SK-N-SH (cell line): ENCODE measurements at regions not wholly inside any gene's neighbourhood (a gene's known extent, or its start where the extent isn't known, plus 50 kb on each side); places are given as distances from the start of the nearest gene placed in this dataset.

Experiments
- CHD2 ChIP-seq: fragments of 150-350 bp; IDR thresholded peaks from 2 replicates; pipeline ENCODE4 v1.6.1; 2018; ENCODE audit warnings: low read length; ENCODE audit not compliant: partially characterized antibody
- CTCF ChIP-seq: fragments of 200-600 bp; sonication (generic); IDR thresholded peaks from 2 replicates; pipeline ENCODE4 v1.6.1; 2017; ENCODE audit warnings: antibody characterized with exemption, mild to moderate bottlenecking, moderate library complexity
- EZH2phosphoT487 ChIP-seq: fragments of 200-600 bp; sonication (generic); IDR thresholded peaks from 2 replicates; pipeline ENCODE4 v1.6.1; 2017; ENCODE audit warnings: low read depth, mixed run types, mild to moderate bottlenecking, antibody characterized with exemption, moderate library complexity, borderline replicate concordance
- GABPA ChIP-seq: IDR thresholded peaks from 2 replicates; pipeline ENCODE4 v1.4.0; 2012; ENCODE audit warnings: low read depth, mild to moderate bottlenecking
- MAX ChIP-seq: IDR thresholded peaks from 2 replicates; pipeline ENCODE4 v1.4.0; 2012; ENCODE audit warnings: low read depth
- NFIC ChIP-seq: IDR thresholded peaks from 2 replicates; pipeline ENCODE4 v1.4.0; 2012; ENCODE audit warnings: borderline replicate concordance
- POLR2AphosphoS5 ChIP-seq: IDR thresholded peaks from 2 replicates; pipeline ENCODE4 v1.6.1; 2012; ENCODE audit warnings: low read depth, low read length
- YY1 ChIP-seq: IDR thresholded peaks from 2 replicates; pipeline ENCODE4 v1.4.0; 2012; ENCODE audit warnings: low read depth, mild to moderate bottlenecking

DNA sequence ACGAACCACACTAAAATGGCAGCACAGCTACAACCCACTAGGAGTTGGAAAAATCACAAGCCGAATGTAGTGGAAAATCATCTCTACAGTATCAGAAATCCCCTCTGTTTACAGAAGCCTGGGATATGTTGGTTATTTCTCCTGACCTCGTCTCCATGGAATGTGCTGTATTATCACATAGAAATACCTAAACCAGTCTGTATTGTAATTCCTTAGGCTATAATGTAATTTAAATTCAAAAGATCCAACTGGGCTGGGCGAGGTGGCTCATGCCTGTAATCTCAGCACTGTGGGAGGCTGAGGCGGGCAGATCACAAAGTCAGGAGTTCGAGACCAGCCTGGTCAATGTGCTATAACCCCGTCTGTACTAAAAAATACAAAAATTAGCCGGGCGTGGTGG is 244.8 kb upstream of the MPDZ start:
- no peak for TF ChIP-seq MAX
- TF ChIP-seq EZH2phosphoT487 = no peak
- no peak for TF ChIP-seq CHD2
- no peak for TF ChIP-seq CTCF
- no peak for TF ChIP-seq GABPA
- TF ChIP-seq YY1 = no peak
- no peak for TF ChIP-seq POLR2AphosphoS5
- TF ChIP-seq NFIC = no peak
